OCI-LY1 (cell line): ENCODE measurements at regions not wholly inside any gene's neighbourhood (a gene's known extent, or its start where the extent isn't known, plus 50 kb on each side); places are given as distances from the start of the nearest gene placed in this dataset.

Experiments used
- H2AFZ ChIP-seq: fragments of 200-600 bp; sonication (generic), shearing (Covaris generic); 2 replicates; pipeline ENCODE4 v1.6.0; 2014; ENCODE audit warnings: antibody characterized with exemption, mild to moderate bottlenecking, low read length
- H3F3A ChIP-seq: fragments of 200-600 bp; sonication (generic), shearing (Covaris generic); 2 replicates; pipeline ENCODE4 v1.6.0; 2014; ENCODE audit warnings: mild to moderate bottlenecking, antibody characterized with exemption, low read length, moderate library complexity; ENCODE audit not compliant: insufficient read depth
- H3K27ac ChIP-seq: fragments of 200-600 bp; sonication (generic); 2 replicates; pipeline ENCODE4 v1.5.1; 2014; ENCODE audit warnings: low read length, mixed run types, mild to moderate bottlenecking, low read depth; ENCODE audit not compliant: poor library complexity, severe bottlenecking
- H3K27me3 ChIP-seq: fragments of 200-600 bp; sonication (generic); 2 replicates; pipeline ENCODE4 v1.6.0; 2014; ENCODE audit warnings: antibody characterized with exemption, mild to moderate bottlenecking, low read length, moderate library complexity; ENCODE audit not compliant: insufficient read depth
- H3K36me3 ChIP-seq: fragments of 200-600 bp; sonication (generic); 2 replicates; pipeline ENCODE4 v1.6.1; 2014; ENCODE audit warnings: mild to moderate bottlenecking, antibody characterized with exemption, low read length, moderate library complexity, mixed read lengths; ENCODE audit not compliant: insufficient read depth
- H3K4me1 ChIP-seq: fragments of 200-600 bp; sonication (generic); 2 replicates; pipeline ENCODE4 v1.5.1; 2014; ENCODE audit warnings: mild to moderate bottlenecking, low read length, moderate library complexity; ENCODE audit not compliant: insufficient read depth, severe bottlenecking
- H3K4me2 ChIP-seq: fragments of 200-600 bp; sonication (generic), shearing (Covaris generic); 2 replicates; pipeline ENCODE4 v1.6.1; 2014; ENCODE audit warnings: low read length
- H3K4me3 ChIP-seq: fragments of 200-600 bp; sonication (generic); 2 replicates; pipeline ENCODE4 v1.5.1; 2014; ENCODE audit warnings: low read length, low read depth, mild to moderate bottlenecking, mixed read lengths; ENCODE audit not compliant: poor library complexity, severe bottlenecking
- H3K79me2 ChIP-seq: fragments of 200-600 bp; shearing (Covaris generic); 2 replicates; pipeline ENCODE4 v1.6.1; 2016; ENCODE audit warnings: mixed run types, low read length, mixed read lengths; ENCODE audit not compliant: insufficient read depth
- H3K9ac ChIP-seq: fragments of 200-600 bp; sonication (generic), shearing (Covaris generic); 2 replicates; pipeline ENCODE4 v1.6.1; 2014; ENCODE audit warnings: mild to moderate bottlenecking, low read length, mixed read lengths
- H3K9me2 ChIP-seq: fragments of 200-600 bp; sonication (generic), shearing (Covaris generic); 2 replicates; pipeline ENCODE4 v1.6.1; 2014; ENCODE audit warnings: low read depth, mild to moderate bottlenecking, low read length, mixed read lengths
- H3K9me3 ChIP-seq: fragments of 200-600 bp; shearing (Covaris generic); 2 replicates; pipeline ENCODE4 v1.6.1; 2014; ENCODE audit warnings: low read length, mixed read lengths
- H4K20me1 ChIP-seq: fragments of 200-600 bp; sonication (generic), shearing (Covaris generic); 2 replicates; pipeline ENCODE4 v1.6.0; 2016; ENCODE audit warnings: mild to moderate bottlenecking, low read length; ENCODE audit not compliant: insufficient read depth
- EZH2 ChIP-seq: fragments of 200-600 bp; sonication (generic), shearing (Covaris generic); IDR thresholded peaks from 2 replicates; pipeline ENCODE4 v1.8.0; 2017; ENCODE audit warnings: borderline replicate concordance, mixed run types, mild to moderate bottlenecking, antibody characterized with exemption, low read length, moderate library complexity, mixed read lengths
- TF ChIP-seq, protein P1 (sequence below): fragments of 200-600 bp; sonication (generic), shearing (Covaris generic); IDR thresholded peaks from 2 replicates; pipeline ENCODE4 v1.5.1; 2017; ENCODE audit warnings: mild to moderate bottlenecking, antibody characterized with exemption, low read length, moderate library complexity, mixed read lengths

DNA sequence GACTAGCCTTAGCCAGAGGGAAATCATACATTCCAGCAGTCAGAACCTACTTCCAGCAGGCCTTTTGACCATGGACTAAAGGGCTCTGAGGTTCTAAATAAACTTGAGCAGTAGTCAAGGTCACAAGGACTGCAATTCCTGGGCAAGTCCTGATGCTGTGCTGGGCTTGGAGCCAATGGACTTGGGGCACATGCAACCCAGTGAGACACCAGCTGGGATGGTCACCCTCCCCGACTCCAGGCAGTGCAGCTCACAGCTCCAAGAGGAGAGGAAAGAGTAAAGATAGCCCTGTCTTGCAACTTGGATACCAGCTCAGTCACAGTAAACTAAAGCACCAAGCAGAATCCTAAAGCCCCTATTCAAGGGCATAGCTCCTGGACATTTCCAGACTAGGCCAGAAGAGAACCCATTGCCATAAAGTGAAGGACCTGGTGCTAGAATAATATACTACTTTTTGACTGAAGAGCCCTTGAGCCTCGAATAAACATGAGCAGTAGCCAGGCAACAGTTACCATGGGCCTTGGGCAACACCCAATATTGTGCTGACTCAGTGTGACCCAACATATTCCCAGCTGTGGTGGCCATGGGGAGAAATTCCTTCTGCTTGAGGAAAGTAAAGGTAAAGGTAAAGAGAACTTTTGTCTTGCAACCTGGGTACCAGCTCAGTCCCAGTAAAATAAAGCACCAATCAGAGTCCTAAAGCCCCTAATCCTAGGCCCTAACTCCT is 226.2 kb upstream of the CLEC14A start:
- H3K9me2 ChIP-seq, result no peaks in the 10 kb centered on the region
- no peaks in the 10 kb centered on the region for H3F3A ChIP-seq
- no peak overlapping the region for H3K4me2 ChIP-seq
- H3K9ac ChIP-seq, result no peak overlapping the region
- no peak overlapping the region for H3K27ac ChIP-seq
- H3K4me3 ChIP-seq, result no peak overlapping the region
- H3K27me3 ChIP-seq, result no peaks in the 10 kb centered on the region
- no peak for TF ChIP-seq EZH2
- TF ChIP-seq, protein P1, sequence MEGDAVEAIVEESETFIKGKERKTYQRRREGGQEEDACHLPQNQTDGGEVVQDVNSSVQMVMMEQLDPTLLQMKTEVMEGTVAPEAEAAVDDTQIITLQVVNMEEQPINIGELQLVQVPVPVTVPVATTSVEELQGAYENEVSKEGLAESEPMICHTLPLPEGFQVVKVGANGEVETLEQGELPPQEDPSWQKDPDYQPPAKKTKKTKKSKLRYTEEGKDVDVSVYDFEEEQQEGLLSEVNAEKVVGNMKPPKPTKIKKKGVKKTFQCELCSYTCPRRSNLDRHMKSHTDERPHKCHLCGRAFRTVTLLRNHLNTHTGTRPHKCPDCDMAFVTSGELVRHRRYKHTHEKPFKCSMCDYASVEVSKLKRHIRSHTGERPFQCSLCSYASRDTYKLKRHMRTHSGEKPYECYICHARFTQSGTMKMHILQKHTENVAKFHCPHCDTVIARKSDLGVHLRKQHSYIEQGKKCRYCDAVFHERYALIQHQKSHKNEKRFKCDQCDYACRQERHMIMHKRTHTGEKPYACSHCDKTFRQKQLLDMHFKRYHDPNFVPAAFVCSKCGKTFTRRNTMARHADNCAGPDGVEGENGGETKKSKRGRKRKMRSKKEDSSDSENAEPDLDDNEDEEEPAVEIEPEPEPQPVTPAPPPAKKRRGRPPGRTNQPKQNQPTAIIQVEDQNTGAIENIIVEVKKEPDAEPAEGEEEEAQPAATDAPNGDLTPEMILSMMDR, result no peak
- H3K4me1 ChIP-seq, result no peaks in the 10 kb centered on the region
- H3K36me3 ChIP-seq, result no peaks in the 10 kb centered on the region
- H2AFZ ChIP-seq, result no peak overlapping the region
- no peaks in the 10 kb centered on the region for H4K20me1 ChIP-seq
- H3K79me2 ChIP-seq, result no peaks in the 10 kb centered on the region
- H3K9me3 ChIP-seq, result no peaks in the 10 kb centered on the region

DNA sequence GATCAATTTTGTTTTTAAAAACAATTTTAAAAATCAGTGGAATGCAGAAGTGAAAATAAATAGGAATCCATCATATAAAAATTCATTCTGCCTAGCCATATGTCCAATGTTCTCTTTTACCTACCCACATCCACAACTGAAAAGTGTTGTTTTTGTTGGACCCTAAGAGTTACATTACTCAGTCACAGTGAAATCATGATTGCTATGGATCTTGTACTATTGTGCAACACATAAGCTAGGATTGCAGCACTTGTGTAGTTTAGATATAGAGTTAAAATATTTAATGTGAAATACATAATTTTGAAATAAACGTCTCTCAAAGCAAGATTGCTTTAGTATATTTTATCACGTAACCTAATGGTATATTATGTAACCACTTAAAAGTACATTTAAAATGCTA is 213.3 kb upstream of the CLEC14A start:
- Histone ChIP-seq H3K4me3 (no peak overlapping the region), H3K36me3 (no peaks in the 10 kb centered on the region), H3K27me3 (no peaks in the 10 kb centered on the region), H3K4me1 (no peaks in the 10 kb centered on the region), H3K4me2 (no peak overlapping the region), H3F3A (no peaks in the 10 kb centered on the region), H3K9ac (no peak overlapping the region), H3K9me3 (no peaks in the 10 kb centered on the region), H3K27ac (no peak overlapping the region), H3K9me2 (no peaks in the 10 kb centered on the region), H2AFZ (no peak overlapping the region), H4K20me1 (no peaks in the 10 kb centered on the region), H3K79me2 (no peaks in the 10 kb centered on the region)
- no peak for TF ChIP-seq EZH2
- TF ChIP-seq, protein P1, result no peak

DNA sequence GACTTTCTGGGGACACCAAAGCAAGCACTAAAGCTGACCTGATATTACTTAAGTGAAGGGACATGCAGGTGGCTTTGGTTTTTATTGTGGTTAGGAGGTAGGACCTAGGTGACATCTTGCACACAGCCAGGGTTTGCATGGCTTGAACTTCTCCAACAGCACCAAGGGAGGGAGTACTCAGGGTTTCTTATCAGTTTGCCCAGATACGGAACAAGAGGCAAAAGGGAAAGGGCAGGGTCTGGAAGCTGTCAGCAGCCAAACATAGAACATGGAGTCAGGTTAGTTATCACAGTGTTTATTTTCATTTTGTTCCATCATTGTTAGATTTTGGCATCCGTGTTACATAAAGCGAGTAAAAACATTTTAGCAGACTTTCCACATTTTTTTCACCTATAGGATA is 186.3 kb upstream of the CLEC14A start:
- no peaks in the 10 kb centered on the region for H3F3A ChIP-seq
- H3K36me3 ChIP-seq, result no peaks in the 10 kb centered on the region
- peaks cover 3% of the 10 kb centered on the region; the same call in 1 of the 2 replicates for H3K9me3 ChIP-seq
- H3K4me3 ChIP-seq, result no peak overlapping the region
- TF ChIP-seq, protein P1, result no peak
- TF ChIP-seq EZH2, result no peak
- H3K4me1 ChIP-seq, result no peaks in the 10 kb centered on the region
- H3K79me2 ChIP-seq, result no peaks in the 10 kb centered on the region
- no peaks in the 10 kb centered on the region for H3K27me3 ChIP-seq
- H3K9ac ChIP-seq, result no peak overlapping the region
- no peaks in the 10 kb centered on the region for H3K9me2 ChIP-seq
- no peak overlapping the region for H3K4me2 ChIP-seq
- no peak overlapping the region for H3K27ac ChIP-seq
- no peak overlapping the region for H2AFZ ChIP-seq
- no peaks in the 10 kb centered on the region for H4K20me1 ChIP-seq
